Nephron (organoid): ENCODE measurements at regions not wholly inside any gene's neighbourhood (a gene's known extent, or its start where the extent isn't known, plus 50 kb on each side); places are given as distances from the start of the nearest gene placed in this dataset.
A peak's percentile ranks its signal among the peaks of the same experiment; 100 is the strongest.

Experiments used
- H3K27ac Mint-ChIP-seq, 3 experiments: 2 replicates each; pipeline ENCODE4 v1.8.0; 2020; ENCODE audit warnings: mixed read lengths in 3 of 3, mild to moderate bottlenecking in 2 of 3, moderate library complexity in 1 of 3
- H3K27me3 Mint-ChIP-seq: 2 replicates; pipeline ENCODE4 v1.8.0; 2021; ENCODE audit warnings: low read depth, mild to moderate bottlenecking, moderate library complexity, mixed read lengths
- H3K36me3 Mint-ChIP-seq: 2 replicates; pipeline ENCODE4 v1.8.0; 2020; ENCODE audit warnings: low read depth, mixed read lengths
- H3K4me1 Mint-ChIP-seq: 2 replicates; pipeline ENCODE4 v1.8.0; 2020; ENCODE audit warnings: mixed read lengths
- H3K4me3 Mint-ChIP-seq, 3 experiments: 2 replicates each; pipeline ENCODE4 v1.8.0; 2020; ENCODE audit warnings: mild to moderate bottlenecking in 3 of 3, mixed read lengths in 3 of 3, moderate library complexity in 2 of 3
- H3K9me3 Mint-ChIP-seq: 2 replicates; pipeline ENCODE4 v1.8.0; 2020; ENCODE audit warnings: mixed read lengths
- CTCF ChIP-seq, 3 experiments: fragments of 200-600 bp; sonication (generic); IDR thresholded peaks; one replicate each; pipeline ENCODE4 v1.5.0; 2021; ENCODE audit warnings: antibody characterized with exemption in 3 of 3; ENCODE audit not compliant: unreplicated experiment in 3 of 3

- H3K27ac Mint-ChIP-seq, result peak overlapping the region; percentile 54 to 87 (median 80)
- TF ChIP-seq CTCF (IDR thresholded peaks at IDR 0.05; ENCODE audit: unreplicated experiment in 3 of 3), result no peak
These were observed 342.6 kb upstream of the NAV3 start for GRCh38 chr12:77488041-77488620.

GRCh38 chr12:77486872-77487271 is 343.8 kb upstream of the NAV3 start:
- Mint-ChIP-seq H3K27me3 (peaks cover 8% of the 10 kb centered on the region), H3K9me3 (peaks cover 2% of the 10 kb centered on the region), H3K4me3 (no peak overlapping the region), H3K27ac (peak overlapping the region; percentile 9 to 49 (median 18)), H3K4me1 (peaks cover 48% of the 10 kb centered on the region), H3K36me3 (no peaks in the 10 kb centered on the region)
- no peak for TF ChIP-seq CTCF (IDR thresholded peaks at IDR 0.05; ENCODE audit: unreplicated experiment in 3 of 3)

More at GRCh38 chr12:77488041-77488620, 342.6 kb upstream of the NAV3 start:
- no peaks in the 10 kb centered on the region for H3K36me3 Mint-ChIP-seq
- H3K4me1 Mint-ChIP-seq, result peaks cover 48% of the 10 kb centered on the region
- peaks cover 8% of the 10 kb centered on the region for H3K27me3 Mint-ChIP-seq
- no peak overlapping the region for H3K4me3 Mint-ChIP-seq
- peaks cover 2% of the 10 kb centered on the region for H3K9me3 Mint-ChIP-seq

- Mint-ChIP-seq H3K27me3 (peaks cover 4% of the 10 kb centered on the region), H3K4me3 (no peak overlapping the region), H3K4me1 (peaks cover 48% of the 10 kb centered on the region), H3K27ac (peak overlapping the region; percentile 9 to 49 (median 18)), H3K36me3 (no peaks in the 10 kb centered on the region), H3K9me3 (peaks cover 2% of the 10 kb centered on the region)
- TF ChIP-seq CTCF (IDR thresholded peaks at IDR 0.05; ENCODE audit: unreplicated experiment in 3 of 3), result no peak
These were observed 344.5 kb upstream of the NAV3 start for GRCh38 chr12:77485961-77486854.

GRCh38 chr12:77481687-77482086 is 349.0 kb upstream of the NAV3 start:
- Mint-ChIP-seq H3K9me3 (no peaks in the 10 kb centered on the region), H3K27ac (no peak overlapping the region)

GRCh38 chr12:77477907-77478533 is 352.7 kb upstream of the NAV3 start:
- H3K4me3 Mint-ChIP-seq, result no peak overlapping the region
- no peaks in the 10 kb centered on the region for H3K4me1 Mint-ChIP-seq
- no peak for TF ChIP-seq CTCF (IDR thresholded peaks at IDR 0.05; ENCODE audit: unreplicated experiment in 3 of 3)
- H3K27ac Mint-ChIP-seq, result no peak overlapping the region
- H3K36me3 Mint-ChIP-seq, result no peaks in the 10 kb centered on the region
- H3K27me3 Mint-ChIP-seq, result no peaks in the 10 kb centered on the region
- H3K9me3 Mint-ChIP-seq, result no peaks in the 10 kb centered on the region

More at GRCh38 chr12:77481687-77482086, 349.0 kb upstream of the NAV3 start:
- H3K27me3 Mint-ChIP-seq, result peaks cover 4% of the 10 kb centered on the region
- H3K36me3 Mint-ChIP-seq, result no peaks in the 10 kb centered on the region
- H3K4me1 Mint-ChIP-seq, result peaks cover 15% of the 10 kb centered on the region
- no peak for TF ChIP-seq CTCF (IDR thresholded peaks at IDR 0.05; ENCODE audit: unreplicated experiment in 3 of 3)
- H3K4me3 Mint-ChIP-seq, result no peak overlapping the region
